Astrocyte of the spinal cord (primary cell): ENCODE measurements at regions not wholly inside any gene's neighbourhood (a gene's known extent, or its start where the extent isn't known, plus 50 kb on each side); places are given as distances from the start of the nearest gene placed in this dataset.
"Not testable (repeated sequence)": the region's sequence is repeated elsewhere in the genome, so short reads cannot be mapped to it uniquely, and the experiment has no call there.

Experiments
- DNase-seq: peaks from one replicate; pipeline ENCODE4 v3.0.0; 2011; ENCODE audit warnings: low read depth, low spot score
- H3K4me3 ChIP-seq: 2 replicates; pipeline ENCODE4 v1.5.1; 2011; ENCODE audit warnings: low read depth, mild to moderate bottlenecking, low read length, moderate library complexity
- CTCF ChIP-seq: IDR thresholded peaks from 2 replicates; pipeline ENCODE4 v1.5.1; 2012; ENCODE audit warnings: low read depth, mild to moderate bottlenecking, low read length, inconsistent platforms
- in situ Hi-C: cut with HindIII; loops from 2 replicates; pipeline ENCODE4 v1.10.0; 2017; ENCODE audit warnings: low sequenced_read_pairs

GRCh38 chrX:10469-11458 is 270.4 kb upstream of the PLCXD1 start:
- DNase-seq, H3K4me3 ChIP-seq, in situ Hi-C loops: not testable (repeated sequence)

- H3K4me3 ChIP-seq, in situ Hi-C loops, DNase-seq: not testable (repeated sequence)
These were observed 267.2 kb upstream of the PLCXD1 start for GRCh38 chrX:13821-14443.

- DNase-seq, in situ Hi-C loops, H3K4me3 ChIP-seq: not testable (repeated sequence)
These were observed 266.7 kb upstream of the PLCXD1 start for GRCh38 chrX:14452-14851.

- DNase-seq, H3K4me3 ChIP-seq, in situ Hi-C loops: not testable (repeated sequence)
These were observed 262.3 kb upstream of the PLCXD1 start for GRCh38 chrX:18768-19454.

- DNase-seq, in situ Hi-C loops, H3K4me3 ChIP-seq: not testable (repeated sequence)
These were observed 261.7 kb upstream of the PLCXD1 start for GRCh38 chrX:19455-19827.

- H3K4me3 ChIP-seq: peak overlapping the region; percentile 28
- in situ Hi-C loops: no loop called here
- peak; percentile 1 for DNase-seq
- no peak for TF ChIP-seq CTCF
These were observed 261.1 kb upstream of the PLCXD1 start for GRCh38 chrX:19912-20571.

GRCh38 chrX:24139-24538 is 257.0 kb upstream of the PLCXD1 start:
- DNase-seq, H3K4me3 ChIP-seq, in situ Hi-C loops: not testable (repeated sequence)
